ENCODE measurements at regions not wholly inside any gene's neighbourhood (a gene's known extent, or its start where the extent isn't known, plus 50 kb on each side); places are given as distances from the start of the nearest gene placed in this dataset.

GRCh38 chr9:84486663-84487062, 146.1 kb upstream of the SLC28A3 start:
- TF ChIP-seq CTCF (IDR thresholded peaks at IDR 0.05), result no peak
- no peak for ATAC-seq (ENCODE audit: low FRiP score)
- DNase-seq (ENCODE audit: low spot score), result no peak

GRCh38 chr9:84490206-84490841, 149.8 kb upstream of the SLC28A3 start:
- no peak for TF ChIP-seq CTCF (IDR thresholded peaks at IDR 0.05)
- ATAC-seq (ENCODE audit: low FRiP score) (no peak), DNase-seq (ENCODE audit: low spot score) (no peak)

GRCh38 chr9:84490842-84491325, 150.3 kb upstream of the SLC28A3 start:
- ATAC-seq (ENCODE audit: low FRiP score) (no peak), DNase-seq (ENCODE audit: low spot score) (no peak)
- no peak for TF ChIP-seq CTCF (IDR thresholded peaks at IDR 0.05)

- no peak for TF ChIP-seq CTCF (IDR thresholded peaks at IDR 0.05)
- no peak for ATAC-seq (ENCODE audit: low FRiP score)
- DNase-seq (ENCODE audit: low spot score), result no peak
Measured at GRCh38 chr9:84492366-84493159, 152.0 kb upstream of the SLC28A3 start.

GRCh38 chr9:84493284-84493947, 152.9 kb upstream of the SLC28A3 start:
- no peak for DNase-seq (ENCODE audit: low spot score)
- no peak for TF ChIP-seq CTCF (IDR thresholded peaks at IDR 0.05)
- ATAC-seq (ENCODE audit: low FRiP score), result no peak

GRCh38 chr9:84499969-84500582, 159.5 kb upstream of the SLC28A3 start:
- DNase-seq (ENCODE audit: low spot score), result no peak
- ATAC-seq (ENCODE audit: low FRiP score), result no peak
- no peak for TF ChIP-seq CTCF (IDR thresholded peaks at IDR 0.05)
